ENCODE measurements at regions not wholly inside any gene's neighbourhood (a gene's known extent, or its start where the extent isn't known, plus 50 kb on each side); places are given as distances from the start of the nearest gene placed in this dataset.

DNA sequence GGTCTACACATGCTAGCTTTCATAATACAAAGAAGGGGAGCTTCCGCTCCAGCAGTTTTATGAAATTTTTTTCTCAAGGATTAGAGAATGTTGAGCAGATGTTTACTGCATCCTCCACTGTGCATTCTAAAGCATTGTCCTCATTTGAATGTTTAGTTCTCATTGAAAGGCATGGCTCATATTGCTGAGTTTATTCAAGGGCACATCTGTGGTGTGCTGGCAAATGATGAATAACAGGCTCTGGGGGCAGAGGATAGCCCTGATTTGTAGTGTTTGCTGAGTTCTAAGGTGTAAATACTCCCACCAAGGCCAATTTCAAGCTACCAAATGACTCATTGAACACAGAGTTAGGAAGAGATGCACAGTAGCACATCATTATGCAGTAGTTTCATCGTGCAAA lies 303.2 kb upstream of the FAM78B start:
- TF ChIP-seq ELF4 (IDR thresholded peaks at IDR 0.05) (no peak), ZNF384 (IDR thresholded peaks at IDR 0.05) (no peak), FOXK2 (IDR thresholded peaks at IDR 0.05) (no peak), TARDBP (IDR thresholded peaks at IDR 0.05) (no peak), HDGF (IDR thresholded peaks at IDR 0.05; ENCODE audit: borderline replicate concordance) (no peak), ARNT (IDR thresholded peaks at IDR 0.05) (no peak), SUZ12 (IDR thresholded peaks at IDR 0.05) (no peak), FOXA1 (IDR thresholded peaks at IDR 0.05) (no peak), PKNOX1 (IDR thresholded peaks at IDR 0.05) (no peak), BHLHE40 (IDR thresholded peaks at IDR 0.05; ENCODE audit: borderline replicate concordance) (no peak), L3MBTL2 (conservative IDR thresholded peaks at IDR 0.05) (no peak), LEF1 (IDR thresholded peaks at IDR 0.05; ENCODE audit: borderline replicate concordance) (no peak)
